Fibroblast of lung (primary cell): ENCODE measurements at regions not wholly inside any gene's neighbourhood (a gene's known extent, or its start where the extent isn't known, plus 50 kb on each side); places are given as distances from the start of the nearest gene placed in this dataset.

Source experiments
- EZH2 ChIP-seq: IDR thresholded peaks from 2 replicates; pipeline ENCODE4 v1.5.1; 2012; ENCODE audit warnings: low read length, control low read depth, mild to moderate bottlenecking; ENCODE audit errors: missing control alignments
- TF ChIP-seq, protein P1 (sequence below), 2 donors: IDR thresholded peaks in 1 of 2; conservative IDR thresholded peaks in 1 of 2; 1 replicate in 1 of 2; 2 replicates in 1 of 2; pipeline ENCODE4 v1.5.1; 2011 to 2012; ENCODE audit warnings: low read length in 2 of 2, control low read depth in 1 of 2, inconsistent platforms in 1 of 2, low read depth in 1 of 2, mild to moderate bottlenecking in 1 of 2

GRCh38 chr2:65622951-65623535, 190.6 kb upstream of the SPRED2 start:
- TF ChIP-seq, protein P1, sequence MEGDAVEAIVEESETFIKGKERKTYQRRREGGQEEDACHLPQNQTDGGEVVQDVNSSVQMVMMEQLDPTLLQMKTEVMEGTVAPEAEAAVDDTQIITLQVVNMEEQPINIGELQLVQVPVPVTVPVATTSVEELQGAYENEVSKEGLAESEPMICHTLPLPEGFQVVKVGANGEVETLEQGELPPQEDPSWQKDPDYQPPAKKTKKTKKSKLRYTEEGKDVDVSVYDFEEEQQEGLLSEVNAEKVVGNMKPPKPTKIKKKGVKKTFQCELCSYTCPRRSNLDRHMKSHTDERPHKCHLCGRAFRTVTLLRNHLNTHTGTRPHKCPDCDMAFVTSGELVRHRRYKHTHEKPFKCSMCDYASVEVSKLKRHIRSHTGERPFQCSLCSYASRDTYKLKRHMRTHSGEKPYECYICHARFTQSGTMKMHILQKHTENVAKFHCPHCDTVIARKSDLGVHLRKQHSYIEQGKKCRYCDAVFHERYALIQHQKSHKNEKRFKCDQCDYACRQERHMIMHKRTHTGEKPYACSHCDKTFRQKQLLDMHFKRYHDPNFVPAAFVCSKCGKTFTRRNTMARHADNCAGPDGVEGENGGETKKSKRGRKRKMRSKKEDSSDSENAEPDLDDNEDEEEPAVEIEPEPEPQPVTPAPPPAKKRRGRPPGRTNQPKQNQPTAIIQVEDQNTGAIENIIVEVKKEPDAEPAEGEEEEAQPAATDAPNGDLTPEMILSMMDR (conservative IDR thresholded peaks at IDR 0.05 in 1 of 2, IDR thresholded peaks at IDR 0.05 in 1 of 2; ENCODE audit: low read depth in 1 of 2, low read length in 2 of 2): no peak
- TF ChIP-seq EZH2: no peak
